ENCODE measurements at regions not wholly inside any gene's neighbourhood (a gene's known extent, or its start where the extent isn't known, plus 50 kb on each side); places are given as distances from the start of the nearest gene placed in this dataset.

- intact Hi-C loops (cut with DNase I): loop anchor here (10.0 kb wide), 1 partner anchor 308 kb away; no protein-coding TSS in a partner anchor
- WGBS: 21% methylated on average over 1 of the region's 1 CpG
- no peak for DNase-seq (ENCODE audit: low spot score)
- H3K9me3 ChIP-seq: no peaks in the 10 kb centered on the region
- no peaks in the 10 kb centered on the region for H3K36me3 ChIP-seq
- H3K27me3 ChIP-seq (replicated peaks; ENCODE audit: insufficient read depth): no peaks in the 10 kb centered on the region
- no peak overlapping the region for H3K27ac ChIP-seq
- H3K4me1 ChIP-seq (replicated peaks): no peaks in the 10 kb centered on the region
- H3K4me3 ChIP-seq: no peak overlapping the region
- TF ChIP-seq, protein P1, sequence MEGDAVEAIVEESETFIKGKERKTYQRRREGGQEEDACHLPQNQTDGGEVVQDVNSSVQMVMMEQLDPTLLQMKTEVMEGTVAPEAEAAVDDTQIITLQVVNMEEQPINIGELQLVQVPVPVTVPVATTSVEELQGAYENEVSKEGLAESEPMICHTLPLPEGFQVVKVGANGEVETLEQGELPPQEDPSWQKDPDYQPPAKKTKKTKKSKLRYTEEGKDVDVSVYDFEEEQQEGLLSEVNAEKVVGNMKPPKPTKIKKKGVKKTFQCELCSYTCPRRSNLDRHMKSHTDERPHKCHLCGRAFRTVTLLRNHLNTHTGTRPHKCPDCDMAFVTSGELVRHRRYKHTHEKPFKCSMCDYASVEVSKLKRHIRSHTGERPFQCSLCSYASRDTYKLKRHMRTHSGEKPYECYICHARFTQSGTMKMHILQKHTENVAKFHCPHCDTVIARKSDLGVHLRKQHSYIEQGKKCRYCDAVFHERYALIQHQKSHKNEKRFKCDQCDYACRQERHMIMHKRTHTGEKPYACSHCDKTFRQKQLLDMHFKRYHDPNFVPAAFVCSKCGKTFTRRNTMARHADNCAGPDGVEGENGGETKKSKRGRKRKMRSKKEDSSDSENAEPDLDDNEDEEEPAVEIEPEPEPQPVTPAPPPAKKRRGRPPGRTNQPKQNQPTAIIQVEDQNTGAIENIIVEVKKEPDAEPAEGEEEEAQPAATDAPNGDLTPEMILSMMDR (IDR thresholded peaks at IDR 0.05): peak in 3 of 4 experiments; percentile 12 to 27 (median 24)
- TF ChIP-seq POLR2AphosphoS5 (IDR thresholded peaks at IDR 0.05): no peak
These were observed 805.1 kb downstream of the TNS3 start for GRCh38 chr7:46776790-46777189.

DNA sequence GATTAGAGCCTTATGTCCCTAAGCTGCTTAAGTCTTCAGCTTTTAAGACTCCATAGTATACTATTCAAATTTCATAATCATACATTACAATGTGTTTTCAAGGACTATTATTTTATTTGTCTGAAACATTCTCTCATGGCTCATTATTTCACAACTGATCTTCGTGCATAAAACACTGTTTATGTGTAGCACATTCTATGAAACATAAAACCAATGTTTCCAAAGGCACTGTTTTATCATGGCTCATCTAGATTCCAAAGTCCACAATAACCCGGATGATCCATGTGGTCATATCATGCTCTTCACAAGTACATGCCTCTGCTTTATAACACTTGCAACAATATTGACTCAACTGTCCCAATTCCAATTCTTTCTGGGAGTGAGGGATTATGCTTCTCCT is 806.1 kb downstream of the TNS3 start:
- no peak for DNase-seq (ENCODE audit: low spot score)
- TF ChIP-seq, protein P1 (IDR thresholded peaks at IDR 0.05): no peak
- Histone ChIP-seq H3K4me1 (replicated peaks) (no peaks in the 10 kb centered on the region), H3K27me3 (replicated peaks; ENCODE audit: insufficient read depth) (no peaks in the 10 kb centered on the region), H3K9me3 (no peaks in the 10 kb centered on the region), H3K27ac (no peak overlapping the region), H3K36me3 (no peaks in the 10 kb centered on the region), H3K4me3 (no peak overlapping the region)
- 11% methylated on average over 2 of the region's 2 CpGs for WGBS
- intact Hi-C loops (cut with DNase I): loop anchor here (10.0 kb wide), 1 partner anchor 309 kb away; no protein-coding TSS in a partner anchor

GRCh38 chr7:46775020-46775419 is 806.9 kb downstream of the TNS3 start:
- Histone ChIP-seq H3K36me3 (no peaks in the 10 kb centered on the region), H3K4me3 (no peak overlapping the region), H3K4me1 (replicated peaks) (no peaks in the 10 kb centered on the region), H3K27ac (no peak overlapping the region), H3K9me3 (no peaks in the 10 kb centered on the region), H3K27me3 (replicated peaks; ENCODE audit: insufficient read depth) (no peaks in the 10 kb centered on the region)
- intact Hi-C loops (cut with DNase I): loop anchor here (10.0 kb wide), 1 partner anchor 310 kb away; no protein-coding TSS in a partner anchor
- no peak for TF ChIP-seq POLR2A (IDR thresholded peaks at IDR 0.05)
- no peak for TF ChIP-seq POLR2AphosphoS5 (IDR thresholded peaks at IDR 0.05)
- TF ChIP-seq, protein P1 (IDR thresholded peaks at IDR 0.05): no peak
- WGBS: 61% methylated on average over 1 of the region's 1 CpG
- DNase-seq (ENCODE audit: low spot score): no peak

GRCh38 chr7:46774515-46774914 is 807.4 kb downstream of the TNS3 start:
- H3K36me3 ChIP-seq: no peaks in the 10 kb centered on the region
- H3K27ac ChIP-seq: peak overlapping the region; percentile 1 to 24
- TF ChIP-seq POLR2AphosphoS5 (IDR thresholded peaks at IDR 0.05) (peak; percentile 59), POLR2A (IDR thresholded peaks at IDR 0.05) (no peak)
- TF ChIP-seq, protein P1 (IDR thresholded peaks at IDR 0.05): no peak
- H3K4me3 ChIP-seq: no peak overlapping the region
- no peak for DNase-seq (ENCODE audit: low spot score)
- no peaks in the 10 kb centered on the region for H3K9me3 ChIP-seq
- intact Hi-C loops (cut with DNase I): loop anchor here (10.0 kb wide), 1 partner anchor 310 kb away; no protein-coding TSS in a partner anchor
- no peaks in the 10 kb centered on the region for H3K4me1 ChIP-seq (replicated peaks)
- H3K27me3 ChIP-seq (replicated peaks; ENCODE audit: insufficient read depth): no peaks in the 10 kb centered on the region
- WGBS: 44% methylated on average over 1 of the region's 1 CpG

- no peaks in the 10 kb centered on the region for H3K27me3 ChIP-seq (replicated peaks; ENCODE audit: insufficient read depth)
- H3K36me3 ChIP-seq: no peaks in the 10 kb centered on the region
- H3K9me3 ChIP-seq: no peaks in the 10 kb centered on the region
- intact Hi-C loops (cut with DNase I): loop anchor here (10.0 kb wide), 1 partner anchor 312 kb away; no protein-coding TSS in a partner anchor
- H3K4me1 ChIP-seq (replicated peaks): no peaks in the 10 kb centered on the region
- no peak overlapping the region for H3K27ac ChIP-seq
- no peak overlapping the region for H3K4me3 ChIP-seq
- TF ChIP-seq POLR2A (IDR thresholded peaks at IDR 0.05) (no peak), POLR2AphosphoS5 (IDR thresholded peaks at IDR 0.05) (no peak)
- TF ChIP-seq, protein P1 (IDR thresholded peaks at IDR 0.05): no peak
- 60% methylated on average over 1 of the region's 1 CpG for WGBS
- DNase-seq (ENCODE audit: low spot score): no peak
These were observed 809.1 kb downstream of the TNS3 start for GRCh38 chr7:46772776-46773175.
